ENCODE measurements at regions not wholly inside any gene's neighbourhood (a gene's known extent, or its start where the extent isn't known, plus 50 kb on each side); places are given as distances from the start of the nearest gene placed in this dataset.
A peak's percentile ranks its signal among the peaks of the same experiment; 100 is the strongest.
"Not testable (repeated sequence)": the region's sequence is repeated elsewhere in the genome, so short reads cannot be mapped to it uniquely, and the experiment has no call there.

- not testable (repeated sequence) for DNase-seq (ENCODE audit: low read depth)
Measured at GRCh38 chr6:147651-148050, 144.6 kb upstream of the DUSP22 start.

- peak; percentile 25 for DNase-seq (ENCODE audit: low read depth)
Measured at GRCh38 chr6:148051-148984, 144.0 kb upstream of the DUSP22 start.

- DNase-seq (ENCODE audit: low read depth): not testable (repeated sequence)
Measured at GRCh38 chr6:150147-150546, 142.1 kb upstream of the DUSP22 start.

GRCh38 chr6:152436-152835, 139.9 kb upstream of the DUSP22 start:
- not testable (repeated sequence) for DNase-seq (ENCODE audit: low read depth)

- not testable (repeated sequence) for DNase-seq (ENCODE audit: low read depth)
Measured at GRCh38 chr6:153026-153425, 139.3 kb upstream of the DUSP22 start.

- DNase-seq (ENCODE audit: low read depth): not testable (repeated sequence)
Measured at GRCh38 chr6:153867-154266, 138.4 kb upstream of the DUSP22 start.

- not testable (repeated sequence) for DNase-seq (ENCODE audit: low read depth)
Measured at GRCh38 chr6:154321-155092, 137.8 kb upstream of the DUSP22 start.

GRCh38 chr6:156010-156409, 136.3 kb upstream of the DUSP22 start:
- no peak for DNase-seq (ENCODE audit: low read depth)

GRCh38 chr6:156441-157140, 135.7 kb upstream of the DUSP22 start:
- DNase-seq (ENCODE audit: low read depth): not testable (repeated sequence)

GRCh38 chr6:157176-157575, 135.1 kb upstream of the DUSP22 start:
- DNase-seq (ENCODE audit: low read depth): not testable (repeated sequence)

GRCh38 chr6:161657-162056, 130.6 kb upstream of the DUSP22 start:
- not testable (repeated sequence) for DNase-seq (ENCODE audit: low read depth)

GRCh38 chr6:164720-165119, 127.6 kb upstream of the DUSP22 start:
- no peak for DNase-seq (ENCODE audit: low read depth)

GRCh38 chr6:165263-165662, 127.0 kb upstream of the DUSP22 start:
- no peak for DNase-seq (ENCODE audit: low read depth)

- DNase-seq (ENCODE audit: low read depth): no peak
Measured at GRCh38 chr6:165906-166305, 126.4 kb upstream of the DUSP22 start.

GRCh38 chr6:168865-169455, 123.3 kb upstream of the DUSP22 start:
- DNase-seq (ENCODE audit: low read depth): no peak

GRCh38 chr6:174036-174435, 118.3 kb upstream of the DUSP22 start:
- no peak for DNase-seq (ENCODE audit: low read depth)

GRCh38 chr6:175680-176079, 116.6 kb upstream of the DUSP22 start:
- DNase-seq (ENCODE audit: low read depth): no peak

- no peak for DNase-seq (ENCODE audit: low read depth)
Measured at GRCh38 chr6:176766-177165, 115.5 kb upstream of the DUSP22 start.

- no peak for DNase-seq (ENCODE audit: low read depth)
Measured at GRCh38 chr6:178119-178518, 114.2 kb upstream of the DUSP22 start.

GRCh38 chr6:178929-179328, 113.4 kb upstream of the DUSP22 start:
- not testable (repeated sequence) for DNase-seq (ENCODE audit: low read depth)

GRCh38 chr6:179340-179950, 112.8 kb upstream of the DUSP22 start:
- no peak for DNase-seq (ENCODE audit: low read depth)
